Urinary bladder (tissue), 3 donors: ENCODE measurements at regions not wholly inside any gene's neighbourhood (a gene's known extent, or its start where the extent isn't known, plus 50 kb on each side); places are given as distances from the start of the nearest gene placed in this dataset.

ENCODE experiments used
- DNase-seq: peaks from one replicate; pipeline ENCODE4 v3.0.0-alpha.2; 2015; ENCODE audit errors: extremely low spot score
- H3K27ac ChIP-seq: one replicate; pipeline ENCODE4 v1.5.1; 2013; ENCODE audit warnings: low read depth, mild to moderate bottlenecking, moderate library complexity
- H3K36me3 ChIP-seq: one replicate; pipeline ENCODE4 v1.6.1; 2013; ENCODE audit warnings: mild to moderate bottlenecking, moderate library complexity; ENCODE audit not compliant: insufficient read depth
- H3K4me1 ChIP-seq: one replicate; pipeline ENCODE4 v1.6.1; 2013; ENCODE audit warnings: mild to moderate bottlenecking, moderate library complexity; ENCODE audit not compliant: insufficient read depth
- H3K4me3 ChIP-seq: one replicate; pipeline ENCODE4 v1.5.1; 2013; ENCODE audit warnings: low read depth, low read length
- WGBS: extraction: QIAGEN DNeasy Blood & Tissue Kit; methylation state at CpG from one replicate; pipeline ENCODE4 v1.1.7; 2013; 5-methylcytosine and 5-hydroxymethylcytosine counted together
- donor health status: healthy with polysubstance abuse.
- donor health status: healthy.

- Histone ChIP-seq H3K36me3 (no peaks in the 10 kb centered on the region), H3K27ac (no peak overlapping the region), H3K4me1 (no peaks in the 10 kb centered on the region), H3K4me3 (no peak overlapping the region)
- 90% methylated on average over 2 of the region's 2 CpGs for WGBS
- no peak for DNase-seq
Measured at GRCh38 chr9:38287420-38287985, 105.0 kb upstream of the ALDH1B1 start.

- WGBS: 84% methylated on average over 2 of the region's 2 CpGs
- H3K4me1 ChIP-seq: no peaks in the 10 kb centered on the region
- H3K36me3 ChIP-seq: no peaks in the 10 kb centered on the region
- no peak overlapping the region for H3K4me3 ChIP-seq
- no peak overlapping the region for H3K27ac ChIP-seq
- DNase-seq: no peak
Measured at GRCh38 chr9:38286766-38287165, 105.7 kb upstream of the ALDH1B1 start.

- Histone ChIP-seq H3K27ac (no peak overlapping the region), H3K4me1 (no peaks in the 10 kb centered on the region), H3K4me3 (no peak overlapping the region), H3K36me3 (no peaks in the 10 kb centered on the region)
- DNase-seq: no peak
Measured at GRCh38 chr9:38286357-38286756, 106.1 kb upstream of the ALDH1B1 start.

- WGBS: 42% methylated on average over 2 of the region's 2 CpGs
- H3K36me3 ChIP-seq: no peaks in the 10 kb centered on the region
- no peak overlapping the region for H3K4me3 ChIP-seq
- H3K27ac ChIP-seq: no peak overlapping the region
- H3K4me1 ChIP-seq: no peaks in the 10 kb centered on the region
- no peak for DNase-seq
Measured at GRCh38 chr9:38285236-38285635, 107.3 kb upstream of the ALDH1B1 start.

- Histone ChIP-seq H3K4me3 (no peak overlapping the region), H3K36me3 (no peaks in the 10 kb centered on the region), H3K27ac (no peak overlapping the region), H3K4me1 (no peaks in the 10 kb centered on the region)
- DNase-seq: no peak
- WGBS: 65% methylated on average over 10 of the region's 10 CpGs
Measured at GRCh38 chr9:38284588-38285051, 107.9 kb upstream of the ALDH1B1 start.

GRCh38 chr9:38284039-38284575 lies 108.4 kb upstream of the ALDH1B1 start:
- 83% methylated on average over 9 of the region's 9 CpGs for WGBS
- DNase-seq: no peak
- Histone ChIP-seq H3K36me3 (no peaks in the 10 kb centered on the region), H3K27ac (no peak overlapping the region), H3K4me3 (no peak overlapping the region), H3K4me1 (no peaks in the 10 kb centered on the region)

- H3K27ac ChIP-seq: no peak overlapping the region
- H3K36me3 ChIP-seq: no peaks in the 10 kb centered on the region
- H3K4me1 ChIP-seq: no peaks in the 10 kb centered on the region
- WGBS: 62% methylated on average over 4 of the region's 4 CpGs
- no peak overlapping the region for H3K4me3 ChIP-seq
- no peak for DNase-seq
Measured at GRCh38 chr9:38282756-38283155, 109.7 kb upstream of the ALDH1B1 start.

GRCh38 chr9:38281917-38282316 lies 110.6 kb upstream of the ALDH1B1 start:
- no peak overlapping the region for H3K4me3 ChIP-seq
- H3K27ac ChIP-seq: no peak overlapping the region
- no peaks in the 10 kb centered on the region for H3K4me1 ChIP-seq
- 93% methylated on average over 11 of the region's 11 CpGs for WGBS
- H3K36me3 ChIP-seq: no peaks in the 10 kb centered on the region
- no peak for DNase-seq

GRCh38 chr9:38281196-38281595 lies 111.3 kb upstream of the ALDH1B1 start:
- Histone ChIP-seq H3K4me1 (no peaks in the 10 kb centered on the region), H3K27ac (no peak overlapping the region), H3K4me3 (no peak overlapping the region), H3K36me3 (no peaks in the 10 kb centered on the region)
- no peak for DNase-seq
- 81% methylated on average over 4 of the region's 4 CpGs for WGBS

- no peak overlapping the region for H3K27ac ChIP-seq
- no peak overlapping the region for H3K4me3 ChIP-seq
- DNase-seq: no peak
- H3K36me3 ChIP-seq: no peaks in the 10 kb centered on the region
- no peaks in the 10 kb centered on the region for H3K4me1 ChIP-seq
- WGBS: 80% methylated on average over 6 of the region's 6 CpGs
Measured at GRCh38 chr9:38280251-38280800, 112.2 kb upstream of the ALDH1B1 start.

GRCh38 chr9:38278931-38279679 lies 113.4 kb upstream of the ALDH1B1 start:
- Histone ChIP-seq H3K4me3 (no peak overlapping the region), H3K4me1 (no peaks in the 10 kb centered on the region), H3K27ac (no peak overlapping the region), H3K36me3 (no peaks in the 10 kb centered on the region)
- WGBS: 85% methylated on average over 7 of the region's 7 CpGs
- no peak for DNase-seq

- DNase-seq: no peak
- H3K36me3 ChIP-seq: no peaks in the 10 kb centered on the region
- 68% methylated on average over 4 of the region's 4 CpGs for WGBS
Measured at GRCh38 chr9:38278457-38278856, 114.0 kb upstream of the ALDH1B1 start.

GRCh38 chr9:38277601-38278200 lies 114.8 kb upstream of the ALDH1B1 start:
- Histone ChIP-seq H3K4me3 (no peak overlapping the region), H3K4me1 (no peaks in the 10 kb centered on the region), H3K27ac (no peak overlapping the region), H3K36me3 (no peaks in the 10 kb centered on the region)
- DNase-seq: no peak
- WGBS: 89% methylated on average over 8 of the region's 8 CpGs

More at GRCh38 chr9:38278457-38278856, 114.0 kb upstream of the ALDH1B1 start:
- Histone ChIP-seq H3K4me1 (no peaks in the 10 kb centered on the region), H3K27ac (no peak overlapping the region), H3K4me3 (no peak overlapping the region)
